Posterior vena cava (tissue), 2 donors: ENCODE measurements at regions not wholly inside any gene's neighbourhood (a gene's known extent, or its start where the extent isn't known, plus 50 kb on each side); places are given as distances from the start of the nearest gene placed in this dataset.

Experiments
- DNase-seq: peaks from one replicate; pipeline ENCODE4 v3.0.0-alpha.2; 2020; ENCODE audit warnings: low spot score
- intact Hi-C, 2 donors: fragments of 100-400 bp; cut with DNase I; formaldehyde crosslinking; loops; one replicate each; pipeline versions ENCODE4 v1.14.1 to v1.14.2; 2022 to 2023
- donor health status: DM: yes; HTN: yes; CAD: no.
- donor health status: DM: yes; HTN: yes; CAD: no.

GRCh38 chr4:30396772-30397475 lies 323.2 kb upstream of the PCDH7 start:
- intact Hi-C loops: no loop called here
- DNase-seq: no peak

GRCh38 chr4:30399476-30399875 lies 320.7 kb upstream of the PCDH7 start:
- DNase-seq: no peak
- intact Hi-C loops: no loop called here

DNA sequence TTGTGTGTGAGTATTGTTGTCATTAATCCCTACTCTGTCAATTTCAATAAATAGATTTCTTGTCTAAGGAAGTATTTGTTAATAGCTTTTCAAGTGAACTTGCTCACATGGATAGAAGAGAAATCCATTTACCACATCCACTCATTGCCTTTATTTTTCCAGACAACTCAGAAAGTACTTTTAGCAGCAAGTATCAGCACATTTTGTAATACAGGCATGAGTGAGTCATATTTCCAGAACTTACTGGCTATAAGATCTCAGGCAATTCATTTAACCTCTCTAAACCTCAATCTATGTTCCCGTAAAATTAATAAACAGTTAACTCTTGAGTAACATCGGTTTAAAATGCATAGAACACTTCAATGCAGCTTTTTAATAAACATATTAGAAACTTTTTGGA lies 317.9 kb upstream of the PCDH7 start:
- DNase-seq: no peak
- intact Hi-C loops: no loop called here

GRCh38 chr4:30413915-30414314 lies 306.3 kb upstream of the PCDH7 start:
- DNase-seq: no peak
- intact Hi-C loops: no loop called here

GRCh38 chr4:30416547-30416946 lies 303.6 kb upstream of the PCDH7 start:
- no peak for DNase-seq
- intact Hi-C loops: no loop called here

DNA sequence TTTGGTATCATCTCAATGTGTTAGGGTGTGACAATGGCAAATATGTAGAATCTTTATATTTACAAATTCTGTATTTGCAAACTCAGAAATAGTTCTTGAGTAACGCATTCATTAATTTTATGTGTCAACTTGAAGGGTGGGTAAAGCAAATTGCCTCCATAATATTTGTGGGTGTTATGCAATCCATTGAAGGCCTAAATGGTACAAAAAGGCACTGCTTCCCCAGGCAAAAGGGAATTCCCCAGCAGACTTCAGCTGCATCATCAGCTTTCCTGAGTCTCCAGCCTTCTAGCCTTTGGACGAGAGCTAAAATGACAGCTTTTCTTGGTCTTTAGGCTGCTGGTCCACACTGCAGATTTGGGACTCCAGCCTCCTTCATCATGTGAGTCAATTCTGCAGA lies 292.2 kb upstream of the PCDH7 start:
- intact Hi-C loops: no loop called here
- DNase-seq: no peak

GRCh38 chr4:30429813-30430761 lies 290.1 kb upstream of the PCDH7 start:
- no peak for DNase-seq
- intact Hi-C loops: no loop called here

GRCh38 chr4:30434656-30435055 lies 285.5 kb upstream of the PCDH7 start:
- no peak for DNase-seq
- intact Hi-C loops: no loop called here

DNA sequence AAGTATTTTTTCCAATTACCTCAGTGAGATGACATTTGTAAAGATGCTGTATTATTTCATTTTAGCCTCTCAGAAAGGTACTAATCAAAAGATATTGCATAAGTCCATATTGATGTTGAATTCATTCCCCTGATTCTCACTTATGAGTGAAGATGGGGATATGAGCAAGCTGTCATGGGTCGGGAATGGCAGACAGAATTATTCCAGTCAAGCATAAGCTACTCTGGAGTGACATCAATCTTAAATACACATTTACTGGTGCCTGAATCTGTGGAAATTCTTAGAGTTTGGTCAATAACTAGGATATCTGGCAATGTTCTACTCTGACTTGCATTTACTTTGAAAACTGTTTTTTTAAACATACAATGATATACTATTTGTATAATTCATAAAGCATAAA lies 283.8 kb upstream of the PCDH7 start:
- intact Hi-C loops: no loop called here
- DNase-seq: no peak

GRCh38 chr4:30437316-30437715 lies 282.9 kb upstream of the PCDH7 start:
- intact Hi-C loops: no loop called here
- no peak for DNase-seq

DNA sequence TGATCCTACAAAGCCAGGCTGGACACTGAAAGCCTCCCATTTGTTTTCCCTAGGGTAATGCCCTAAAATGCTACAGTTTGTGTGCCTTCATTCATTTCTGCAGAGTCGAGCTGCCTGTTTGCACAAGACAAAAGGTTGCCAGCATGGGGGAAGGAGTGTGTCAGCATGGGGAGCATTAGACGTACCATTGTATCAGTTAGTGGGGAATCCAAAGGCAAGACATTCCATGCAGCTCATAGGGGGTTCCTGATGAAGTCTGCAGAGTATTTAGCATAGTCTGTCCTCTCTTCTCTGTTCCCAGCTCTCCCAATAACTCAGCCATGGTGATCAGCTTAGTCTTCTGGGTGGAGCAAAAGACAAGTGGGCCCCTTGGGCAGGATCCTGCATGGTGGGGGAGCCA lies 276.9 kb upstream of the PCDH7 start:
- no peak for DNase-seq
- intact Hi-C loops: no loop called here

DNA sequence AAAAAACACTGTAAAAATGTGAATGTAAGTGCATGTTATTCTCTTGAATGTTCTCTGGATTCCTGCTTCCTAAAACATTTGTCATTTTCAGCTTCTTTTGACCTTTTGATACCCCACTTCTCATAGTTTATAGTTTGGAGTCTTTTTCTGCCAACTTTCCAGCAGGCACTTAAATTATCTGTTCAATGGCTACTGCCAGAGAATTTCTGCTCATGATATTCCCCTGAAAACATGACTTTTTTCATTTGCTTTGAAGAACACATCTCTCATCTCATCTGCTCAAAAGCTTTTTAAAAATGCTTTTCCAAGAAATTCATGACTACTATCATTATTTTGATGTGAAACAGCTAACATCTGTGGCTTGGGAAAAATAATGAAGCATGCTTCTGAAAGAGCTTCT lies 269.7 kb upstream of the PCDH7 start:
- intact Hi-C loops: no loop called here
- DNase-seq: no peak

- DNase-seq: no peak
- intact Hi-C loops: no loop called here
Observed at GRCh38 chr4:30454504-30454903, 265.7 kb upstream of the PCDH7 start.

- intact Hi-C loops: no loop called here
- DNase-seq: no peak
Observed at GRCh38 chr4:30456716-30457115, 263.5 kb upstream of the PCDH7 start.

GRCh38 chr4:30460818-30461217 lies 259.4 kb upstream of the PCDH7 start:
- intact Hi-C loops: no loop called here
- DNase-seq: no peak

- DNase-seq: no peak
Observed at GRCh38 chr4:30461218-30461617, 259.0 kb upstream of the PCDH7 start.

DNA sequence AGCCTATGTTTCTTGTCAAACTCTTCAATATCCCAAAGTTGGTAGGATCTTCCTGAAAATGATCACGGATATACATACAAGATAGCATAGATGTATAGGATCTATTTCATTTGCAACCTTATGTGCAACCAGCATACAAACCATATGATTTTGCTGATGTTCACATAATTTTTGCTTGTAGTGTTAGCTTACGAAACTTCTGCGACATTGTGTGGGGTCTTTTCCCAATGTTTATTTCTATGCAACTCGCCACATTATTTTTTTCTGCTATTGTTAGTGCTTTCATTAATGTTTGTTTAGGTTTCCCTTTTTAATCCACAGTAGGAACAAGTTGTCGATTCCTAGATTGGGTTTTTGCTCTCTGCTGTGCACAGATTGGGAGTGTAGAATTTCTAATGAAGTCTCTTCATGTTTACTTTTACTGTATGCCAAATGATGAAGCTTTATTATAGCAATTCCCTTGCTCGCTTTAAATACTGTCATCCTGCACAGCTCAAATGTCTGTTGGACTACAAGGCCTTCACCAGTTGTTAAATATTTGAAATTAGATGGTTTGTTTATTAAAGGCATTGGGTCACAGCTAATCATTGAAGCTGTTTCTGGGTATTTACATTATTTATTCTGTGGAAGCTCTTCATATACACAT lies 257.6 kb upstream of the PCDH7 start:
- intact Hi-C loops: no loop called here
- DNase-seq: no peak

More at GRCh38 chr4:30461218-30461617, 259.0 kb upstream of the PCDH7 start:
- intact Hi-C loops: no loop called here

GRCh38 chr4:30471861-30472260 lies 248.3 kb upstream of the PCDH7 start:
- intact Hi-C loops: no loop called here
- DNase-seq: no peak

DNA sequence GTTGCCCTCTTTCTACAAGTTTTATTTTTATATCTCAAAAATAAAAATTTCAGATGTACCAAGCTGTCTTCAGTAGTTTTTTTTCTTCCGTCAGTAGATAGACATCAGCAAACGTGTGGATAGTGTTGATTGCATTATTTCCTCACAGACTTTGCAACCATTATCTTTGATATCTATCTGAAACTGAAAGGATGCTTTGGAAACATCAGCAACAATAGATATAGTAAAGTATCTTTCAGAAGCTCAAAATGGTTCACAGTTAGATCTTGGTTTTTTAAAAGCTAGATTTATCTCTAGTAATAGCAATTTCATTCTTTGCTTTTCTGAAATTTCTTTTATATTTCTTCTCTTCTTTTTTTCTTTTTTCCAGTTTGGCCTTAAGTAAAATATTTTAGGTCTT lies 246.9 kb upstream of the PCDH7 start:
- intact Hi-C loops: no loop called here
- DNase-seq: no peak

GRCh38 chr4:30495251-30495650 lies 224.9 kb upstream of the PCDH7 start:
- intact Hi-C loops: no loop called here
- no peak for DNase-seq
